ENCODE measurements at regions not wholly inside any gene's neighbourhood (a gene's known extent, or its start where the extent isn't known, plus 50 kb on each side); places are given as distances from the start of the nearest gene placed in this dataset.

DNA sequence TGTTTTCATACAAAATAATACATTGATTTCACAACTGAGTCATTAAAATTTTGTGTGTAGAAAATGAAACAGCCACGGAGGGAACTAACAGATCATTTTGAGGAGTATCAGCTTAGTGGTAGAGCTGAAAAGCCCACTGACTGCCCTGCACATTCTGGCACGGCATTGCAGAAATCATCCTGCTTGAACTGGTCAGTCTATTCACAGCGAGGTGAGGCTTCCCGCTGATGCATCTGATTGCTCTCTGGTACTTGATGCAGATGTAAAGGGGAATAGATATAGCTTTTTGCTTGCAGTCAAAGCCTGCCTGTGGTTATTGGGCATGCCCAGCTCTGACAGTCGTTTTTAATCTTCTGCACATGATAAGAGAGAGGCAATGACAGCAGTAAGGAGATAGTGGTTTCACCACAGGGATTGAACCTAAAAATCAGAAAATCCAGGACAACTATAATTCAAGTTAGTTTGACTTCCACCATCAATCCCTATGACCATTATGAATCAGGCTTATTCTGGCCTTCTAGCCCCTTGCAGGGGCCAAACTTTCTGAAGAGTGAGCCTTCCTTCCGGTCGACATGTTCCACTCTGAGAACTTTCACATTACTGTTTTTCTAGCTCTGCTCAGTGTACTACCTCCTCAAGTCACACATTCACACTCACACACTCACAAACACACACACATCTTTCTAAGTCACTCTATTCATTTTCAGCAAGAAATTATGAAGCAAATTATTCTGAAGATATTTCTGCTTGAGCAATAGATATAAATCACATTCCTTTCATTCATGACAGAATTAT lies 782.8 kb upstream of the NUDT12 start:
- Histone ChIP-seq H3K4me2 (ENCODE audit: low read length) (no peak overlapping the region), H4K20me1 (ENCODE audit: insufficient read depth, low read length) (no peaks in the 10 kb centered on the region), H2AFZ (ENCODE audit: low read length) (no peak overlapping the region), H3K27ac (ENCODE audit: low read depth, low read length, poor library complexity, severe bottlenecking) (no peak overlapping the region), H3K79me2 (ENCODE audit: insufficient read depth, low read depth, low read length) (no peaks in the 10 kb centered on the region), H3K9me2 (ENCODE audit: insufficient read depth, low read length) (no peaks in the 10 kb centered on the region), H3K4me1 (ENCODE audit: insufficient read depth, low read length, poor library complexity, severe bottlenecking) (no peaks in the 10 kb centered on the region), H3K4me3 (ENCODE audit: low read depth, low read length, poor library complexity, severe bottlenecking) (no peak overlapping the region), H3K36me3 (ENCODE audit: insufficient read depth, low read length) (no peaks in the 10 kb centered on the region), H3K9me3 (ENCODE audit: low read length) (no peaks in the 10 kb centered on the region)
- ChIA-PET CTCF (ENCODE audit: unreplicated experiment) (no interaction called here), POLR2A (no interaction called here)
- DNase-seq (ENCODE audit: low spot score): no peak
- intact Hi-C loops (cut with micrococcal nuclease; ENCODE audit: unreplicated experiment): no loop called here
- TF ChIP-seq, protein P1, sequence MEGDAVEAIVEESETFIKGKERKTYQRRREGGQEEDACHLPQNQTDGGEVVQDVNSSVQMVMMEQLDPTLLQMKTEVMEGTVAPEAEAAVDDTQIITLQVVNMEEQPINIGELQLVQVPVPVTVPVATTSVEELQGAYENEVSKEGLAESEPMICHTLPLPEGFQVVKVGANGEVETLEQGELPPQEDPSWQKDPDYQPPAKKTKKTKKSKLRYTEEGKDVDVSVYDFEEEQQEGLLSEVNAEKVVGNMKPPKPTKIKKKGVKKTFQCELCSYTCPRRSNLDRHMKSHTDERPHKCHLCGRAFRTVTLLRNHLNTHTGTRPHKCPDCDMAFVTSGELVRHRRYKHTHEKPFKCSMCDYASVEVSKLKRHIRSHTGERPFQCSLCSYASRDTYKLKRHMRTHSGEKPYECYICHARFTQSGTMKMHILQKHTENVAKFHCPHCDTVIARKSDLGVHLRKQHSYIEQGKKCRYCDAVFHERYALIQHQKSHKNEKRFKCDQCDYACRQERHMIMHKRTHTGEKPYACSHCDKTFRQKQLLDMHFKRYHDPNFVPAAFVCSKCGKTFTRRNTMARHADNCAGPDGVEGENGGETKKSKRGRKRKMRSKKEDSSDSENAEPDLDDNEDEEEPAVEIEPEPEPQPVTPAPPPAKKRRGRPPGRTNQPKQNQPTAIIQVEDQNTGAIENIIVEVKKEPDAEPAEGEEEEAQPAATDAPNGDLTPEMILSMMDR (conservative IDR thresholded peaks at IDR 0.05; ENCODE audit: low read length): no peak
- TF ChIP-seq EZH2phosphoT487 (IDR thresholded peaks at IDR 0.05; ENCODE audit: borderline replicate concordance, low read depth, low read length): no peak
- BruUV-seq (replicated peaks): no TSS peak

DNA sequence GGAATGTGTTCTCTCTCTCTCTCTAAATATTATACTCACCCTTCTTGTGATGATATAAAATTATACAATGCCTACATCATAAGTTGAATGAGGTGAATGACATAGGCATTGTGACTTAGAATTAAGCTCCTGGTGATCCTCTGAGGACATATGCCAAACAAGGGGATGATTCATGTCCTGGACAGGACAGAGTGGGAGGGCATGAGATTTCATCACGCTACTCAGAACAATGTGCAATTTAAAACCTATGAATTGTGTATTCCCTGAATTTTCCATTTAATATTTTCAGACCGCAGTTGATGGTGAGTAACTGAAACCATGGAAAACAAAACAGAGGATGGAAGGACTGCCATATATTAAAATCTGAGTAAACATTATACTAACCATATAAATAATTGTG lies 782.2 kb upstream of the NUDT12 start:
- POLR2A ChIA-PET: no interaction called here
- no peaks in the 10 kb centered on the region for H3K36me3 ChIP-seq (ENCODE audit: insufficient read depth, low read length)
- H3K4me3 ChIP-seq (ENCODE audit: low read depth, low read length, poor library complexity, severe bottlenecking): no peak overlapping the region
- no peak for TF ChIP-seq EZH2phosphoT487 (IDR thresholded peaks at IDR 0.05; ENCODE audit: borderline replicate concordance, low read depth, low read length)
- TF ChIP-seq, protein P1 (conservative IDR thresholded peaks at IDR 0.05; ENCODE audit: low read length): no peak
- no peaks in the 10 kb centered on the region for H3K9me3 ChIP-seq (ENCODE audit: low read length)
- H4K20me1 ChIP-seq (ENCODE audit: insufficient read depth, low read length): no peaks in the 10 kb centered on the region
- CTCF ChIA-PET (ENCODE audit: unreplicated experiment): no interaction called here
- no peaks in the 10 kb centered on the region for H3K9me2 ChIP-seq (ENCODE audit: insufficient read depth, low read length)
- intact Hi-C loops (cut with micrococcal nuclease; ENCODE audit: unreplicated experiment): no loop called here
- DNase-seq (ENCODE audit: low spot score): no peak
- BruUV-seq (replicated peaks): no TSS peak
- no peak overlapping the region for H3K27ac ChIP-seq (ENCODE audit: low read depth, low read length, poor library complexity, severe bottlenecking)
- no peaks in the 10 kb centered on the region for H3K4me1 ChIP-seq (ENCODE audit: insufficient read depth, low read length, poor library complexity, severe bottlenecking)
- no peak overlapping the region for H2AFZ ChIP-seq (ENCODE audit: low read length)
- no peak overlapping the region for H3K4me2 ChIP-seq (ENCODE audit: low read length)
- no peaks in the 10 kb centered on the region for H3K79me2 ChIP-seq (ENCODE audit: insufficient read depth, low read depth, low read length)

DNA sequence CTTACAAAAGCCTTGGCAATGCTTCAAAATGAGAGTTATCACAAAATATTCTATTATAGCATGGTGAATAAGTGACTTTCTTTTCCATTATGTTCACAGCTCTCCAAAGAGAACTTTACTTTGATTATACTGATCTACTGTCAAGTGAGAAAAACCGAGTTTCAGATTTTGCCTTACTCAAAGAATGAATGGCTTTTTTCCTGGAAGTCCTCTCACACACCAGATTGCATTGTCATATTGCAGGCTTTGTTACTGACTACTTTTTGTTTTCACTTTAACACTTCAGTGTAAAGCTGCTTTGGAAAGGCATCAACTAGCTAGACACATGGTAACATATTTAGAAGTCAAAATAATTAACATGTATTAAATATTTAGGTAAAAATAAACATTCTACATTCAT lies 765.2 kb upstream of the NUDT12 start:
- Histone ChIP-seq H2AFZ (ENCODE audit: low read length) (no peak overlapping the region), H3K27ac (ENCODE audit: low read depth, low read length, poor library complexity, severe bottlenecking) (no peak overlapping the region), H3K79me2 (ENCODE audit: insufficient read depth, low read depth, low read length) (no peaks in the 10 kb centered on the region), H3K9me3 (ENCODE audit: low read length) (no peaks in the 10 kb centered on the region), H3K4me1 (ENCODE audit: insufficient read depth, low read length, poor library complexity, severe bottlenecking) (no peaks in the 10 kb centered on the region), H3K4me3 (ENCODE audit: low read depth, low read length, poor library complexity, severe bottlenecking) (no peak overlapping the region), H3K9me2 (ENCODE audit: insufficient read depth, low read length) (no peaks in the 10 kb centered on the region), H3K36me3 (ENCODE audit: insufficient read depth, low read length) (no peaks in the 10 kb centered on the region), H4K20me1 (ENCODE audit: insufficient read depth, low read length) (no peaks in the 10 kb centered on the region), H3K4me2 (ENCODE audit: low read length) (no peak overlapping the region)
- no peak for DNase-seq (ENCODE audit: low spot score)
- BruUV-seq (replicated peaks): no TSS peak
- TF ChIP-seq, protein P1 (conservative IDR thresholded peaks at IDR 0.05; ENCODE audit: low read length): no peak
- TF ChIP-seq EZH2phosphoT487 (IDR thresholded peaks at IDR 0.05; ENCODE audit: borderline replicate concordance, low read depth, low read length): no peak
- intact Hi-C loops (cut with micrococcal nuclease; ENCODE audit: unreplicated experiment): no loop called here
- POLR2A ChIA-PET: no interaction called here
- CTCF ChIA-PET (ENCODE audit: unreplicated experiment): no interaction called here
